ENCODE measurements at regions not wholly inside any gene's neighbourhood (a gene's known extent, or its start where the extent isn't known, plus 50 kb on each side); places are given as distances from the start of the nearest gene placed in this dataset.

- no peak overlapping the region for H3K27ac Mint-ChIP-seq
- TF ChIP-seq, protein P1, sequence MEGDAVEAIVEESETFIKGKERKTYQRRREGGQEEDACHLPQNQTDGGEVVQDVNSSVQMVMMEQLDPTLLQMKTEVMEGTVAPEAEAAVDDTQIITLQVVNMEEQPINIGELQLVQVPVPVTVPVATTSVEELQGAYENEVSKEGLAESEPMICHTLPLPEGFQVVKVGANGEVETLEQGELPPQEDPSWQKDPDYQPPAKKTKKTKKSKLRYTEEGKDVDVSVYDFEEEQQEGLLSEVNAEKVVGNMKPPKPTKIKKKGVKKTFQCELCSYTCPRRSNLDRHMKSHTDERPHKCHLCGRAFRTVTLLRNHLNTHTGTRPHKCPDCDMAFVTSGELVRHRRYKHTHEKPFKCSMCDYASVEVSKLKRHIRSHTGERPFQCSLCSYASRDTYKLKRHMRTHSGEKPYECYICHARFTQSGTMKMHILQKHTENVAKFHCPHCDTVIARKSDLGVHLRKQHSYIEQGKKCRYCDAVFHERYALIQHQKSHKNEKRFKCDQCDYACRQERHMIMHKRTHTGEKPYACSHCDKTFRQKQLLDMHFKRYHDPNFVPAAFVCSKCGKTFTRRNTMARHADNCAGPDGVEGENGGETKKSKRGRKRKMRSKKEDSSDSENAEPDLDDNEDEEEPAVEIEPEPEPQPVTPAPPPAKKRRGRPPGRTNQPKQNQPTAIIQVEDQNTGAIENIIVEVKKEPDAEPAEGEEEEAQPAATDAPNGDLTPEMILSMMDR (conservative IDR thresholded peaks at IDR 0.05), result no peak
- no peaks in the 10 kb centered on the region for H3K4me1 Mint-ChIP-seq (ENCODE audit: unreplicated experiment)
- H3K4me3 Mint-ChIP-seq, result no peak overlapping the region
- no peaks in the 10 kb centered on the region for H3K27me3 Mint-ChIP-seq
- no peaks in the 10 kb centered on the region for H3K9me3 Mint-ChIP-seq
- no peaks in the 10 kb centered on the region for H3K36me3 Mint-ChIP-seq
- DNase-seq (ENCODE audit: extremely low spot score, unreplicated experiment), result no peak
These were observed 228.7 kb upstream of the ZNF385D start for GRCh38 chr3:21979706-21980105.

GRCh38 chr3:21989341-21990042 lies 238.5 kb upstream of the ZNF385D start:
- Mint-ChIP-seq H3K4me1 (ENCODE audit: unreplicated experiment) (no peaks in the 10 kb centered on the region), H3K4me3 (no peak overlapping the region), H3K9me3 (no peaks in the 10 kb centered on the region), H3K27me3 (no peaks in the 10 kb centered on the region), H3K27ac (no peak overlapping the region), H3K36me3 (no peaks in the 10 kb centered on the region)
- no peak for DNase-seq (ENCODE audit: extremely low spot score, unreplicated experiment)
- TF ChIP-seq, protein P1 (conservative IDR thresholded peaks at IDR 0.05), result no peak

DNA sequence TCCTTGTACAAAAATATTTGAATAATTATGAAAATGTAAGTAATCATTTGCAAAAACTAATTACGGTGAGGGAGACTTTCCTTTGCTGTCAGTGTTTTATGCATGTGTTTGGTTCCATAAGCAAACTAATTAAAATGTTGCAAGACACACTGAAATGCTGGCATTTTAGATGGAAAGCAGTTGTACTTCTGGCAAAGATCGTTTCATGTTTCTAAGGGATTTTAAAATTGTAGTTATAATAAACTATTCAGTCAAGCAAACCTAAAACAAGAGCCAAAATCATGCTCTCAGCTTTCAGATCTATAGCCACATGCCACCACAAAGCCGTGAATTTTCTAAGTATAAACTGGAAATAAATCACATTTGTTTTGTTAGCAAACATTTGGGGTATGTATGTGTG lies 240.1 kb upstream of the ZNF385D start:
- Mint-ChIP-seq H3K27me3 (no peaks in the 10 kb centered on the region), H3K27ac (no peak overlapping the region), H3K9me3 (no peaks in the 10 kb centered on the region), H3K4me3 (no peak overlapping the region), H3K4me1 (ENCODE audit: unreplicated experiment) (no peaks in the 10 kb centered on the region), H3K36me3 (no peaks in the 10 kb centered on the region)
- no peak for DNase-seq (ENCODE audit: extremely low spot score, unreplicated experiment)
- TF ChIP-seq, protein P1 (conservative IDR thresholded peaks at IDR 0.05), result no peak

- H3K4me3 Mint-ChIP-seq, result no peak overlapping the region
- no peaks in the 10 kb centered on the region for H3K27me3 Mint-ChIP-seq
- peak; percentile 51 for DNase-seq (ENCODE audit: extremely low spot score, unreplicated experiment)
- TF ChIP-seq, protein P1 (conservative IDR thresholded peaks at IDR 0.05), result no peak
- no peak overlapping the region for H3K27ac Mint-ChIP-seq
- no peaks in the 10 kb centered on the region for H3K9me3 Mint-ChIP-seq
- H3K4me1 Mint-ChIP-seq (ENCODE audit: unreplicated experiment), result no peaks in the 10 kb centered on the region
- no peaks in the 10 kb centered on the region for H3K36me3 Mint-ChIP-seq
These were observed 244.1 kb upstream of the ZNF385D start for GRCh38 chr3:21995079-21995607.

GRCh38 chr3:22007368-22007767 lies 256.4 kb upstream of the ZNF385D start:
- TF ChIP-seq, protein P1 (conservative IDR thresholded peaks at IDR 0.05), result no peak
- no peaks in the 10 kb centered on the region for H3K27me3 Mint-ChIP-seq
- H3K4me3 Mint-ChIP-seq, result no peak overlapping the region
- DNase-seq (ENCODE audit: extremely low spot score, unreplicated experiment), result no peak
- H3K27ac Mint-ChIP-seq, result no peak overlapping the region
- no peaks in the 10 kb centered on the region for H3K4me1 Mint-ChIP-seq (ENCODE audit: unreplicated experiment)
- H3K36me3 Mint-ChIP-seq, result no peaks in the 10 kb centered on the region
- H3K9me3 Mint-ChIP-seq, result no peaks in the 10 kb centered on the region
